Activated CD8-positive, alpha-beta memory T cell treated with anti-CD3 and anti-CD28 coated beads for 1 hour (primary cell): ENCODE measurements at regions not wholly inside any gene's neighbourhood (a gene's known extent, or its start where the extent isn't known, plus 50 kb on each side); places are given as distances from the start of the nearest gene placed in this dataset.

Experiments used
- DNase-seq, 2 donors: peaks; one replicate each; pipeline ENCODE4 v3.0.0-alpha.2; 2020; ENCODE audit warnings: low read depth in 1 of 2; ENCODE audit errors: extremely low read depth in 1 of 2

GRCh38 chr12:13597837-13598236 lies 383.6 kb downstream of the GRIN2B start:
- DNase-seq = no peak

GRCh38 chr12:13597166-13597565 lies 384.2 kb downstream of the GRIN2B start:
- DNase-seq = no peak

GRCh38 chr12:13596714-13597113 lies 384.7 kb downstream of the GRIN2B start:
- no peak for DNase-seq

- no peak for DNase-seq
Observed at GRCh38 chr12:13595536-13596443, 385.6 kb downstream of the GRIN2B start.

- DNase-seq = no peak
Observed at GRCh38 chr12:13594731-13595514, 386.5 kb downstream of the GRIN2B start.

GRCh38 chr12:13592063-13592942 lies 389.1 kb downstream of the GRIN2B start:
- no peak for DNase-seq

GRCh38 chr12:13591488-13591887 lies 389.9 kb downstream of the GRIN2B start:
- DNase-seq = no peak

GRCh38 chr12:13591059-13591458 lies 390.3 kb downstream of the GRIN2B start:
- DNase-seq = no peak

GRCh38 chr12:13588574-13588973 lies 392.0 kb downstream of the EMP1 start:
- DNase-seq = no peak

- no peak for DNase-seq
Observed at GRCh38 chr12:13587721-13588390, 391.3 kb downstream of the EMP1 start.

GRCh38 chr12:13586361-13586760 lies 389.8 kb downstream of the EMP1 start:
- DNase-seq = no peak

- no peak for DNase-seq
Observed at GRCh38 chr12:13584541-13584940, 388.0 kb downstream of the EMP1 start.

GRCh38 chr12:13583630-13584029 lies 387.1 kb downstream of the EMP1 start:
- DNase-seq = no peak

- DNase-seq = no peak
Observed at GRCh38 chr12:13582421-13582820, 385.9 kb downstream of the EMP1 start.

- DNase-seq = no peak
Observed at GRCh38 chr12:13581031-13581430, 384.5 kb downstream of the EMP1 start.

GRCh38 chr12:13580206-13580605 lies 383.7 kb downstream of the EMP1 start:
- no peak for DNase-seq

- DNase-seq = no peak
Observed at GRCh38 chr12:13576935-13577500, 380.5 kb downstream of the EMP1 start.

GRCh38 chr12:13573698-13574321 lies 377.3 kb downstream of the EMP1 start:
- DNase-seq = no peak

GRCh38 chr12:13571035-13571434 lies 374.5 kb downstream of the EMP1 start:
- no peak for DNase-seq
